SIG-M5 treated with dmso at 0.1 percent for 504 hours (cell line): ENCODE measurements at regions not wholly inside any gene's neighbourhood (a gene's known extent, or its start where the extent isn't known, plus 50 kb on each side); places are given as distances from the start of the nearest gene placed in this dataset.
"Not testable (repeated sequence)": the region's sequence is repeated elsewhere in the genome, so short reads cannot be mapped to it uniquely, and the experiment has no call there.

Source experiments
- DNase-seq: peaks from one replicate; lab custom pipeline; 2025; ENCODE audit not compliant: unreplicated experiment; lab: John Stamatoyannopoulos, UW

DNA sequence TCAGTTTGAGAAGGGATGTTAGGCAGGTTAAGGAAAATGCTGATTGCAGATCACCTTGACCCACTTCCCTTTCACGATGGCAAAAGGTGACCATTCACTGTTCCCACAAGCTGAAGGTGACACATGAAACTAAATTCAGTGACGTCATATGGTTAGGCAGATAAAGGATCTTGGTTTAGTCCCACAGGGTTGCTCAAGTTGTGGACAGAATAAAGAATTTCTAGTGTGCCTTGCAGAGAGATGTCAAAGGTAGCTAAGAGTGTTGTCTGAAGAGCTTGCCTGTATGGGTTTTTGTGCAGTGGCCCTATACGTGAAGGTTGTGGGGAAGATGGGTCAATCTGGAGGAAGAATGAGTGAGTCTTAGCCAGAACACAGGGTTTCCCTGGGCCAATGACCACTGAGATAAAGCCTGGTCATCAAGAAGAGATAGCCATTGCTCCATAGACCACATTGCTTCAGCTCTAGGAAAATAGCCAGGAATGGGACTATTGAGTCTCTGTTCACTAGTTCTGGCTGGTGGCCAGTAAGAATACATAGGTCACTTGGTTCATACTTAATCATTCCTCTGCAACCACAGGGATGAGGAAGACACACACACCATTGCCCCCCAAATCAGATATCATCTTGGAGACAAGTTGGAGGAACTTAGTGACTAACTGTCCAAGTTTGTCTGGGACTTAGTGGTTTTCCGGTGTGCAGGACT lies 148.5 kb upstream of the ATXN1 start:
- no peak for DNase-seq

DNA sequence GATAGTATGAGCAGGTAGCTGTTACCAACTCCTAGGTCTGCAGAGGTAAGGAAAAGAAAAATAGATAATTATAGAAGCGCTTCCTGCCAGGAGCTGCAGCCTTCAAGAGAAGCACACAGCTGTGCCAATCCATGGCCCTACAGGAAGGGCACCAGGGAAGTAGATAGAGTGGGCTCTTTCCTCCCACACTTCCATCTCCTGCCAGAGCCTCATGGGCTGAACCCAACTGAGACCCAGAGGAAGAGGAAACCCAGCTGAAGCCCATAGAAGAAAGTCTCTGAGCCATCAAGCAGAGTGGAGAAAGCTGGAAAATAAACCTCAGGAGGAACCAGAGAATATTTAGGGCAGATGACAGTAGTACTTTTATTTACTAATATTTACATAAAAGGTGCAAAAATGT lies 146.7 kb upstream of the ATXN1 start:
- DNase-seq = no peak

DNA sequence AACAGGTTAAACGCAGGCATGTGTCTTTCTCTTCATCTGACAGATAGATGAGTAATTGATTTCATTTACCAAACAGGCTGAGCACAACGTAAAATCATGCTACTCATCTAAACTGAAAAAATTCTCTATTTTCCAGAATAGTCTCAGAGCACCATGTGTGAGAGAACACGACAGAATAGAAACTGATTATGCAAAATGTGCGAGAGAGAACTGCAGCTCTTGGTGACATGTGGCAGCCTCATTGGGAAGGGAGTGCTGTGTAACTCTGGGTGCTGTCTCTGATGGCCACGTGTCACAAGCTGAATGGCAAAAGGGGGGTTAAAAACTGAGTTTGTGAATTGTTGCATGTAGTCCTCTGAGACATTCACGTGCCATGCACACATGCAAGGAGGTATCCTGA lies 143.7 kb upstream of the ATXN1 start:
- no peak for DNase-seq

DNA sequence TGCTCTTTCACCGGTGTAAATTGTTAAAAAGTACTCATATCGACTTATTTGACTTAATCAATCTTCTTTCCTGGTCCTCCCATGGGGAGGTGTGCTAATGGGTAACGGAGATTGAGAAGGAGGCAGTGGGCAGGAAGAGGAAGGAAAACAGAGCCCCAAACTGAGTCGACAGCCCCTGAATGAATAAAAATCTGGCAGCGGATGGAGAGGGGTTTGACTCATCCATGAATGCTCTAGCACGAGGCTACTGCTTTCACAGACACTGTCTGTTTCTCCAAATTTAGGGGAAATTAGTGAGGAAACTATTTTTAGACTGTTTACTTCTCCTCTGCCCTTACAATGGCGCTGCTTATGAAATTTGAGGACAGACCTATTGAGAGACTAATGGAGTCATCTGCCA lies 142.2 kb upstream of the ATXN1 start:
- peak; percentile 19 for DNase-seq

DNA sequence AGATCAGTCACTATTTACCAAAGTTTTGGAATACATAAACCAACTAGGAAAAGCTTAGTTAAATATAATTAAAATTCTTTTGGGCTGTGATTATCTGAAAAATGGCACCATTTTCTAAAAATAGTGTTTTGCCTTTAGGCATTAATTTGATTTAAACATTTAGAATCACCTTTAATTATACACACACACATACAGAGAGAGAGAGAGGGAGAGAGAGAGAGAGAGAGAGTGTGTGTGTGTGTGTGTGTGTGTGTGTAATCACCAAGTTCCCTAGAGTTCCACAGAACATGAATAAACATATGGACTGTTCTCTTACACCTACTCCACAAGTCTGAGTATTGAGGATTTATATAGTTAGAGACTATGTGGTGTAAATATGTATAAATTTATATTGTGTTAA lies 141.2 kb upstream of the ATXN1 start:
- DNase-seq = no peak

DNA sequence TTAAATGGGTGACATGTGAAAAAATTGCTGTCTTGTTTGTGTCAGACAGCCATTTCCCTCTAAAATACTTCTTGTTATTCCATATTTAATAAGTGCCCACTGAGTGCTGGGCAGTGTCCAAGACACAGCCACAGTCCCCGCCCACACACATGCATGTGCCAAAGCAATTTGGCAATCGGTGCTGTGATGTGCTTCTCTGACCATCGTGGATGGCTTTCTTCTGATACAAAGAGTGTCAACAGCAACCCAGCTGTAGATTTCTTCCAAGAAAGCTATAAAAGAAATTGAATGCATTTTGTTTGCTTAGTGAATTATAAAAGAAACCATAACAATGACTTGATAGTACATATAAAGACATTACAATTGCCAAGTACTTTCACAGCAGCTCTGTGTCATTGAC lies 140.5 kb upstream of the ATXN1 start:
- no peak for DNase-seq

DNA sequence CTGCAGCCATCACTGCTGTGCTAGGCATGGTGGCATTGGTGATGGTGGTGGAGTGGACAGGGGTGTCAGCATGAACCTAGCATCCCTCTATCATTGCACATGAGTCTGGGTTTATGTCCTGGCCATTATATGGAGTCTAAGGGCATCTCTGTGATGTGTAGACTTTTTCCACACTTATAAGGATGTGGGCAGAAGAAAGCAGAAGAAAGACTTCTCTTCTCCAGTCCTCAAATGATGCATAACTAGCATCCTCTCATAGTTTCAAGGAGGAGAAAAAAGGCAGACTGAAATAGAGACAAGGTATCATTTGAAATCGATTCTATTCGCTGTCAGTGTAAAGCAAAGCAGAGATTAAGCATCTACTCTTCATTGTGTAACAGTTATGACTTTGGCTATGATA lies 140.0 kb upstream of the ATXN1 start:
- DNase-seq = no peak

DNA sequence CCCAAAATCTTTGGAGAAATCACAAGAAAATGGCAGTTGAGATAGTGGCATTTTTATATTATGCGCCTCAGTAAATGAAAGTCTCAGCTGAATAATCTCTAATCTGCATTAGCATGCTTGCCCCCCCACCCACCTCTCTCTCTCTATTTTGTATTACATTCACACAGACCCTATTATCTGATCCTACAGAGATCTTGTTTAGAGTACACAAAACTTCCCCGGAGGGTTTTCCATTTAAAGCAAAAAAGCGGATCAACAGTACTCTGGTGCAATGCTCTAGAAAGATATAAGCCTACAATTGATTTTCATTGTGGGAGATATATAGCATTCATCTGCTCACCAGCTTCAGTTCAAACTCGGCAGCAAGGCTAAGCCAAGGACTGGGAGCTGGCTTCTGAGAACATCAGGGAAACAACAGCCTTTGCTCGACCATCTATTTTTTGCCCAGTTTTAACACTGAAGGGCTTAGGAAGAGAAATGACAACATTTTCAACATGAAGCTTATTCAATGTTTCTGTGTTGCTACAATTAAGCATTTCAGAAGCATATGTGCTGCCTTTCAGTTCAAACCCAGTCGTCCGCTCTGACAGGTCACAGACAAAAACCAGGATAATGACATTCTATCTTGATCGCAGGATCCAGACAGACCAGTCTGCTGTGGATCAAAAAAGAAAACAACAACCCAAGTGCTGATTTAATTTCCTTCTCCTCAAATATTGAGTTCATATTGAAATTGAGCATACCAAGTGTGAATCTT lies 137.6 kb upstream of the ATXN1 start:
- DNase-seq = no peak

DNA sequence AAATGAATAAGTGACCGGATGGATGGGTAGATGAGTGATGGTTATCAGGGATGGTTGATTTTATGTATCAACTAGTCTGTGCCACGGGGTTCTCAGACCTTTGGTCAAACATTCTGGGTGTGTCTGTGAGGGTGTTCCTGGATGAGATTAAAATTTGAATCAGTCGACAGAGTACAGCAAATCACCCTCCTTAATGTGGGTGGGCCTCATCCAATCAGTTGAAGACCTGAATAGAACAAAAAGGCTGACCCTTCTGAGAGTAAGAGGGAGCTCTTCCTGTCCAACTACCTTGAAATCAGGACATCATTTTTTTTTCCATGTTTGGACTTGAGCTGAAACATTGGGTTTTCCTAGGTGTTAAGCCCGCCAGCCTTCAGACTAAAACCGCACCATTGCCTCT lies 136.4 kb upstream of the ATXN1 start:
- no peak for DNase-seq

DNA sequence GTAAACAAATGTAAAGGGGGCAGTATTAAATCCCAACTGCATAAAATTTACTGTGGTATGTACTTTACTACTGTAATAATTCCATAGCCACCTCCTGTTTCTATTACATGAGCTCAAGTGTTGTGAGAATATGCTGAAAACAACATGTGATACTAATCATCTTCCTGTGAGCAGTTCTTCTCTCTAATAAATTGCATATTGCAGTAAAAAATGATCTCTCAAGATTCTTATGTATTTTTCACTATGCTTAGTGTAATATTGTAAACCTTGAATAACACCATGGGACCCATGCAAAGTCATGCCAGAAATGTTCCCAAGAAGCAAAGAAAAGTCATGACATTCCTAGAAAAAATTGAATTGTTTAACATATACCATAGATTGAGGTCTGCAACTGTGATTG lies 133.0 kb upstream of the ATXN1 start:
- DNase-seq = no peak

DNA sequence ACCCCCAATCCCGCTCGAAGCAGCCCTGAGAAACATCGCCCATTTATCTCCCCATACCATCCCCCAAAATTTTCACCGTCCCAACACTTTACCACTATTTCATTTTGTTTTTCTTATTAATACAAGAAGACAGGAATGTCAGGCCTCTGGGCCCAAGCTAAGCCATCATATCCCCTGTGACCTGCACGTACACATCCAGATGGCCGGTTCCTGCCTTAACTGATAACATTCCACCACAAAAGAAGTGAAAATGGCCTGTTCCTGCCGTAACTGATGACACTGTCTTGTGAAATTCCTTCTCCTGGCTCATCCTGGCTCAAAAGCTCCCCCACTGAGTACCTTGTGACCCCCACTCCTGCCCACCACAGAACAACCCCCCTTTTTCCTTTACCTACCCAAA lies 129.8 kb upstream of the ATXN1 start:
- not testable (repeated sequence) for DNase-seq

DNA sequence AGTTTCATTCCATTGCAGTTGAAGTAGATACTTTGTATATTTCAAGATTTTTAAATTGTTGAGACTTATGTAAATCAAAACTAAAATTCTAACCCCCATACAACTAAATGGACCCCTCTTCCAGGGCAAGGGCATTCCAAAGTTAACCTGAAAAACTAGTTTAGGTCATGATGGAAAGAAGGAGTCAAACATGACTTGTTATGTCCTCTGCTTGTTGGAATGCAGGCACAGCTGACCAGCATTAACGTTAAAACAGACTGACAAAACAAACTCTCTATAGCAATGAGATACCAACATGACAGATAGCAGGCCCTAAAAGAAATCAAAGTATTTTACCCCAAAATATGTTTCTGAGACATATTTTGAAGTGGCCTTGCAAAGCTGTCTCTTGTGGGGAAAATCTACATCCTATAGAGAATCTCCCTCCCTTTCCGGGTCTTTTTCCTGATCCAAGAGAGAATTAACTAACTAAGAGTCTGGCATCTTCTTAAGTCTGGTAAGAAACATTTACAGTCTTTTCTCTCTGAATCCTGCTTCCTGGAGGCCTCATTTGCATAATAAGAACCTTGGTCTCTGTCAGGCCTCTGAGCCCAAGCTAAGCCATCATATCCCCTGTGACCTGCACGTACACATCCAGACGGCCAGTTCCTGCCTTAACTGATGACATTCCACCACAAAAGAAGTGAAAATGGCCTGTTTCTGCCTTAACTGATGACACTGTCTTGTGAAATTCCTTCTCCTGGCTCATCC lies 124.3 kb upstream of the ATXN1 start:
- no peak for DNase-seq

DNA sequence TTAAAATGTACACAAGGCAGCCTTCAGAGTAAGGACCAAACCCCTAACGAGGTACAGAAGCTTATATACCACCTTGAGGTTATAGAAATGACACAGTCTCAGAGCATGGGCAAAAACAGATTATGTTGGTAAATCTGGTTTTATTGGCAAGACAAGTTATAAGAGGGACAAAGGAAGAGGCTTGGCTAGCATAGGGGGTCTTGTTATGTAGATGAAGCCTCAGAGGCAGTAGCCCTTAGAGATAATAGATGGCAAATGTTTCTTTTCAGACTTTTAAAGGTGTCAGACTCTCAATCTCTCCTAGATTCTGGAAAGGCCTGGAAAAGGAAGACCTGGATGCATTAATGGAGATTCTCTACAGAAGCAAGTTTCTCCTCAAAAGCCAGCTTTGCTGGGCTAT lies 123.3 kb upstream of the ATXN1 start:
- DNase-seq = no peak

DNA sequence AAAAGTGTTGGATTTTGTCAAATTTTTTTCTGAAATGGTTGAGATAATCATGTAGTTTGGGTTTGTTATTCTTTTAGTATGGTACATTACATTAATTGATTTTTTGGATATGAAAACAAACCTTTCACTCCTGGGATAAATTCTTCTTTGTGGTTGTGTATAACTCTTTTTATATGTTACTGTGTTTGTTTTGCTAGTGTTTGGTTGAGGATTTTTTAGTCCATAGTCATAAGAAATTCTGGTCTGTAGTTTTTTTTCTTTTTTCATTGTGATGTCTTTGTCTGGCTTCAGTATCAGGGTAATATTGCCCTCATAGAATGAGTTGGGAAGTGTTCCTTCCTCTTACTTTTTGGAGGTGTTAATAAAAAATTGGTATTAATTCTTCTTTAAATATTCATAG lies 122.2 kb upstream of the ATXN1 start:
- no peak for DNase-seq

DNA sequence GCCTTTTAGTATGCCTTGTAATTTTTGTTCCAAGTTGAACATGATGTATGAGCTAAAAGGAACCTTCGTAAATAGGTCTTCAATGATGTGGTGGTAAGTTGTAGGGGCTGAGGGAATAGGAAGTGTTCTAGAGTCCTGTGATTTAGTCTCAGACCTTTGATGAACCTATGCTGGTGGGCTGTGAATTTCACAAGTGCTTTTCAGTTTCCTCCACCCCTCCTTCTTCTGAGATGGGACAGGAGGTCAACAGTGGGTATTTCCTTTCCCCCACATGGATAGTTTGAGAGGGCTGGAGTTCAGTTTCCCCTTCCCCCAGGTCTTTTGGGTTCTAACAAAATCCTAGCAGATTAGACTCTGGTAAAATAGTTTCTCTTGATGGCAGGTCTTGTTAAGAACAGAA lies 121.0 kb upstream of the ATXN1 start:
- no peak for DNase-seq

DNA sequence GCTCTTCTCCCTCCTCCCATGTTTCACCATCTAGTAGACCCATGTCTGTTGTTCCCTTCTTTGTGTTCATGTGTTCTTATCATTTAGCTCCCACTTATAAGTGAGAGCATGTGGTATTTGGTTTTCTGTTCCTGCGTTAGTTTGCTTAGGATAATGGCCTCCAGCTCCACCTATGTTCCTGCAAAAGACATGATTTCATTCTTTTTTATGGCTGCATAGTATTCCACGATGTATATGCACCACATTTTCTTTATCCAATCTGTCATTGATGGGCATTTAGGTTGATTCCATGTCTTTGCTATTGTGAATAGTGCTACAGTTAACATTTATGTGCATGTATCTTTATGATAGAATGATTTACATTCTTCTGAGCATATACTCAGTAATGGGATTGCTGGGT lies 115.6 kb upstream of the ATXN1 start:
- DNase-seq = not testable (repeated sequence)

DNA sequence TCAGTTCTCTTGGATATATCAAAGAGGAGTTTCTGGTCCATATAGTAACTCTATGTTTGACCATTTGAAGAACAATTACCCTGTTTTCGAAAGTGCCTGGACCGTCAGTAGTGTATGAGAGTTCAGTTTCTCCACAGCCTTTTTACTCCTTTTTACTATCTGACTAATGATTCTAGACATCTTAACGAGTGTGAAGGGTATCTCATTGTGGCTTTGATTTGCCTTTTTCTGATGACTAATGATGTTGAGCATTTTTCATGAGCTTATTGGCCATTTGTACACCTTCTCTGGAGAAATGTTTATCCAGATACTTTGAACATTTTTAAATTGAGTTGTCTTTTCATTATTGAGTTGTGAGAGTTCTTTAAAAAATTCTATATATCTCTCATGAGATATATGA lies 114.9 kb upstream of the ATXN1 start:
- no peak for DNase-seq

DNA sequence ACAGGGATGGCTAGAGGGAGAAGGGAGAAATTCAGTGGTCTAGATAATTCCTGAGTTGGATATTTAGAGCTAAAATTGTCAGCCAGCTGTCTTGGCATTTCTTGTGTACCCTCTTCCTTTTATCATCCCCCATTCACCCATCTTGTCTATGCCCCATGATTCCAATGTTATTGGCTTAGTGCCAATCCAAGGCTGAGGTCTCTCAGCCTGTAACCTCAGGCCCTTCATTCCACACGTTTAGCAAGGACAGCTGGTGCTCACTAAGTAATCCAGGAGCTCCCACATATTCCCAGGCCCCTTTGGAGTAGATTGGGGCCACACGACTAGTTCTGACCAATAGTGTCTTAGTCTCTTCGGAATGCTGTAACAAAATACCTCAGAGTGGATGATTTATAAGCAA lies 112.4 kb upstream of the ATXN1 start:
- no peak for DNase-seq

DNA sequence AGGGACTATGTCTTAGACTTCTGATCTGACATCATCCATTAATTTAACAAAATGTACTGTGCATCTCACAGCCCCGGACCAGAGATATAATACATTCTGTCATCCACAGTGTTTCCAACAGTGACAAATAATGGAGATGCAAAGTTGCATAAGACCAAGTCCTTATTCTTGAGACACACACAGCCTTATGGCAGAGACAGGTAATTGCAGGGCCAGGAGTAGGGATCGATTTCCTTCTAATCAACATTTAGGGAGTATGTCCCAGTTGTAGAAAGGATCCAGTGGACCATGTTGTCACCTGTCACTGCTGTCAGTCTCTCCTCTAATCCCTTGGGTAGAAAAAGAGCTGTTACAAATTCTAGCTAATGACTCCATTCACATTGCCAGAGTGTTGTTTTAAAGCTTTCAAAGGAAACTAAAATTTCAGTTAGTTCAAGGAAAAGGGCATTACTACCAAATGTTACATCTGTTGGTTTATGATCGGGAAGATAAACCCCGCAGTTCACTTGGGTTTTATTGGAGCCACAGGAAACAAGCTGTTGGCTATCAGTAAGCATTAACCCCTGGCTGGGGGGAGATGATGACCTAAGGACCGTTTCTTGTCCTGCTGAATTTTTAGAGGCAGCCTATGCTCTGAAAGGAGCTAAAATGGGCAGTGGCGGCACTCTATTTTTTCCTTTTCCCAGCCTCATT lies 111.4 kb upstream of the ATXN1 start:
- no peak for DNase-seq

DNA sequence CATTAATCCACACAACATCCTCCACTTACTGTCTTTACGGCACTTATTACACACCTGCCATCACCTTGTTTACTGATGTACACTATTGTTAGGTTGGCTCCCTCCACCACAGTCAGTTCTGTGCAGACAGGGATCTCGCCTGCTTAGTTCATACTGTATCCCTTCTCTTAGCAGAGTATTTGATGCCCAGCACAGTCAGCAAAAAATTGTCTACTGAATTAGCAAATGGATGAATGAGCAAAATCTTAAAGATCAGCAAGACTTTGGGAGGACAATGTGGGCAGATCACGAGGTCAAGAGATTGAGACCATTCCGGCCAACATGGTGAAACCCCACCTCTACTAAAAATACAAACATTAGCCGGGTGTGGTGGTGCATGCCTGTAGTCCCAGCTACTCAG lies 109.8 kb upstream of the ATXN1 start:
- no peak for DNase-seq

DNA sequence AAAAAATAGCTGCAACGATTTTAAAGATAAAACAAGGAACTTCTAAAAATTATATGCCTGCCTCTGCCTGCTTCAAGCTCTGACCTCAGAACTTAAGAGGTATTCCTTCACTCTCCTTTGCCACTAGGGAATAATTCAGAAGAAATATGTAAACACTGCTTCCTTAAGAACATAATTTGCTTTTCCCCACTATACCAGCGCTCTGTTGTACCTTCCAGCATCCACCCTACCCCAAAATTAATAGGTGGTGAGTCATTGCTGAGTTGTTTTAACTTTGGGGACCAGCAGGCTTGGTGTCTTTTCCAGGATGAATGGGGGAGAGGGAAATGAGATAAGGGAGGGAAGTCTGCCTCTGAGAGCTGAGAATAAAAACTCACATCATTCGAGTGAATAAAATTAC lies 107.7 kb upstream of the ATXN1 start:
- DNase-seq = no peak
